Stimulated activated memory B cell treated with anti-CD40 and anti-IgM and Interleukin-4, amounts not matched to agents 10 μg/mL and 1 μg/mL and 100 μg/mL, for 72 hours (primary cell): ENCODE measurements at regions not wholly inside any gene's neighbourhood (a gene's known extent, or its start where the extent isn't known, plus 50 kb on each side); places are given as distances from the start of the nearest gene placed in this dataset.

ENCODE experiments used
- ATAC-seq: fragments of 150-1000 bp; cut with Tn5 transposase; 2 replicates; pipeline ENCODE4 v1.10.0; 2021
- H3K27ac Mint-ChIP-seq: one replicate; pipeline ENCODE4 v1.8.0; 2022; ENCODE audit warnings: mild to moderate bottlenecking, mixed read lengths
- H3K27me3 Mint-ChIP-seq: one replicate; pipeline ENCODE4 v1.8.0; 2022; ENCODE audit warnings: mixed read lengths
- H3K36me3 Mint-ChIP-seq: one replicate; pipeline ENCODE4 v1.8.0; 2022; ENCODE audit warnings: mixed read lengths
- H3K4me1 Mint-ChIP-seq: one replicate; pipeline ENCODE4 v1.8.0; 2022; ENCODE audit warnings: mixed read lengths
- H3K4me3 Mint-ChIP-seq: one replicate; pipeline ENCODE4 v1.8.0; 2022; ENCODE audit warnings: mild to moderate bottlenecking, moderate library complexity, mixed read lengths
- H3K9me3 Mint-ChIP-seq: one replicate; pipeline ENCODE4 v1.8.0; 2022; ENCODE audit warnings: mixed read lengths

- Mint-ChIP-seq H3K27me3 (no peaks in the 10 kb centered on the region), H3K36me3 (no peaks in the 10 kb centered on the region), H3K4me1 (no peaks in the 10 kb centered on the region), H3K27ac (no peak overlapping the region), H3K9me3 (no peaks in the 10 kb centered on the region), H3K4me3 (no peak overlapping the region)
- ATAC-seq = no peak
These were observed 314.5 kb upstream of the CHAC2 start for GRCh38 chr2:53452957-53453748.

GRCh38 chr2:53452400-53452799, 315.2 kb upstream of the CHAC2 start:
- H3K27ac Mint-ChIP-seq = no peak overlapping the region
- no peak for ATAC-seq
- H3K9me3 Mint-ChIP-seq = no peaks in the 10 kb centered on the region
- H3K4me1 Mint-ChIP-seq = no peaks in the 10 kb centered on the region
- H3K27me3 Mint-ChIP-seq = no peaks in the 10 kb centered on the region
- H3K36me3 Mint-ChIP-seq = no peaks in the 10 kb centered on the region
- no peak overlapping the region for H3K4me3 Mint-ChIP-seq

GRCh38 chr2:53450923-53451322, 316.7 kb upstream of the CHAC2 start:
- no peaks in the 10 kb centered on the region for H3K27me3 Mint-ChIP-seq
- ATAC-seq = no peak
- no peaks in the 10 kb centered on the region for H3K9me3 Mint-ChIP-seq
- no peaks in the 10 kb centered on the region for H3K36me3 Mint-ChIP-seq
- no peaks in the 10 kb centered on the region for H3K4me1 Mint-ChIP-seq
- H3K27ac Mint-ChIP-seq = no peak overlapping the region
- no peak overlapping the region for H3K4me3 Mint-ChIP-seq

- no peak for ATAC-seq
- Mint-ChIP-seq H3K36me3 (no peaks in the 10 kb centered on the region), H3K4me1 (no peaks in the 10 kb centered on the region), H3K27ac (no peak overlapping the region), H3K9me3 (no peaks in the 10 kb centered on the region), H3K4me3 (no peak overlapping the region), H3K27me3 (peaks cover 9% of the 10 kb centered on the region)
These were observed 319.0 kb upstream of the CHAC2 start for GRCh38 chr2:53448591-53448990.

GRCh38 chr2:53448086-53448485, 319.5 kb upstream of the CHAC2 start:
- Mint-ChIP-seq H3K27ac (no peak overlapping the region), H3K27me3 (peaks cover 9% of the 10 kb centered on the region), H3K36me3 (no peaks in the 10 kb centered on the region), H3K9me3 (no peaks in the 10 kb centered on the region), H3K4me3 (no peak overlapping the region), H3K4me1 (no peaks in the 10 kb centered on the region)
- ATAC-seq = no peak

GRCh38 chr2:53445383-53446070, 322.1 kb upstream of the CHAC2 start:
- ATAC-seq = no peak

GRCh38 chr2:53442783-53443182, 324.8 kb upstream of the CHAC2 start:
- no peaks in the 10 kb centered on the region for H3K36me3 Mint-ChIP-seq
- H3K4me3 Mint-ChIP-seq = no peak overlapping the region

More at GRCh38 chr2:53445383-53446070, 322.1 kb upstream of the CHAC2 start:
- no peak overlapping the region for H3K27ac Mint-ChIP-seq
- no peaks in the 10 kb centered on the region for H3K9me3 Mint-ChIP-seq
- no peaks in the 10 kb centered on the region for H3K36me3 Mint-ChIP-seq
- peaks cover 9% of the 10 kb centered on the region for H3K27me3 Mint-ChIP-seq
- H3K4me3 Mint-ChIP-seq = no peak overlapping the region
- no peaks in the 10 kb centered on the region for H3K4me1 Mint-ChIP-seq

GRCh38 chr2:53442093-53442492, 325.5 kb upstream of the CHAC2 start:
- H3K4me1 Mint-ChIP-seq = no peaks in the 10 kb centered on the region
- no peak overlapping the region for H3K27ac Mint-ChIP-seq
- H3K9me3 Mint-ChIP-seq = no peaks in the 10 kb centered on the region
- H3K4me3 Mint-ChIP-seq = no peak overlapping the region
- H3K36me3 Mint-ChIP-seq = no peaks in the 10 kb centered on the region
- peaks cover 9% of the 10 kb centered on the region for H3K27me3 Mint-ChIP-seq
- no peak for ATAC-seq

More at GRCh38 chr2:53442783-53443182, 324.8 kb upstream of the CHAC2 start:
- Mint-ChIP-seq H3K27me3 (peaks cover 9% of the 10 kb centered on the region), H3K9me3 (no peaks in the 10 kb centered on the region), H3K27ac (no peak overlapping the region), H3K4me1 (no peaks in the 10 kb centered on the region)
- no peak for ATAC-seq

GRCh38 chr2:53438692-53439091, 328.9 kb upstream of the CHAC2 start:
- H3K4me3 Mint-ChIP-seq = no peak overlapping the region
- no peaks in the 10 kb centered on the region for H3K27me3 Mint-ChIP-seq
- H3K4me1 Mint-ChIP-seq = no peaks in the 10 kb centered on the region
- no peak for ATAC-seq
- no peaks in the 10 kb centered on the region for H3K9me3 Mint-ChIP-seq
- H3K36me3 Mint-ChIP-seq = no peaks in the 10 kb centered on the region
- no peak overlapping the region for H3K27ac Mint-ChIP-seq

GRCh38 chr2:53438100-53438499, 329.5 kb upstream of the CHAC2 start:
- Mint-ChIP-seq H3K4me1 (no peaks in the 10 kb centered on the region), H3K4me3 (no peak overlapping the region), H3K9me3 (no peaks in the 10 kb centered on the region), H3K27me3 (no peaks in the 10 kb centered on the region), H3K27ac (no peak overlapping the region), H3K36me3 (no peaks in the 10 kb centered on the region)
- ATAC-seq = no peak

GRCh38 chr2:53437371-53437770, 330.2 kb upstream of the CHAC2 start:
- Mint-ChIP-seq H3K27me3 (no peaks in the 10 kb centered on the region), H3K4me1 (no peaks in the 10 kb centered on the region), H3K36me3 (no peaks in the 10 kb centered on the region), H3K4me3 (no peak overlapping the region), H3K9me3 (no peaks in the 10 kb centered on the region), H3K27ac (no peak overlapping the region)
- ATAC-seq = no peak

- no peak for ATAC-seq
- Mint-ChIP-seq H3K4me3 (no peak overlapping the region), H3K4me1 (no peaks in the 10 kb centered on the region), H3K27me3 (no peaks in the 10 kb centered on the region), H3K36me3 (no peaks in the 10 kb centered on the region), H3K9me3 (no peaks in the 10 kb centered on the region), H3K27ac (no peak overlapping the region)
These were observed 330.7 kb upstream of the CHAC2 start for GRCh38 chr2:53436882-53437281.

- Mint-ChIP-seq H3K4me3 (no peak overlapping the region), H3K27ac (no peak overlapping the region), H3K36me3 (no peaks in the 10 kb centered on the region), H3K9me3 (no peaks in the 10 kb centered on the region), H3K4me1 (no peaks in the 10 kb centered on the region), H3K27me3 (no peaks in the 10 kb centered on the region)
- ATAC-seq = no peak
These were observed 332.0 kb upstream of the CHAC2 start for GRCh38 chr2:53435610-53436009.

GRCh38 chr2:53434466-53434865, 333.1 kb upstream of the CHAC2 start:
- H3K36me3 Mint-ChIP-seq = no peaks in the 10 kb centered on the region
- no peak overlapping the region for H3K27ac Mint-ChIP-seq
- no peaks in the 10 kb centered on the region for H3K9me3 Mint-ChIP-seq
- H3K4me3 Mint-ChIP-seq = no peak overlapping the region
- no peak for ATAC-seq
- H3K27me3 Mint-ChIP-seq = no peaks in the 10 kb centered on the region
- H3K4me1 Mint-ChIP-seq = no peaks in the 10 kb centered on the region

GRCh38 chr2:53432936-53433335, 334.7 kb upstream of the CHAC2 start:
- no peaks in the 10 kb centered on the region for H3K9me3 Mint-ChIP-seq
- no peaks in the 10 kb centered on the region for H3K36me3 Mint-ChIP-seq
- no peaks in the 10 kb centered on the region for H3K4me1 Mint-ChIP-seq
- no peak overlapping the region for H3K27ac Mint-ChIP-seq
- ATAC-seq = no peak
- H3K4me3 Mint-ChIP-seq = no peak overlapping the region
- no peaks in the 10 kb centered on the region for H3K27me3 Mint-ChIP-seq

GRCh38 chr2:53429901-53430300, 337.7 kb upstream of the CHAC2 start:
- peaks cover 5% of the 10 kb centered on the region for H3K4me1 Mint-ChIP-seq
- H3K4me3 Mint-ChIP-seq = no peak overlapping the region
- no peaks in the 10 kb centered on the region for H3K36me3 Mint-ChIP-seq
- no peak overlapping the region for H3K27ac Mint-ChIP-seq
- no peaks in the 10 kb centered on the region for H3K9me3 Mint-ChIP-seq
- no peak for ATAC-seq
- no peaks in the 10 kb centered on the region for H3K27me3 Mint-ChIP-seq
